Kidney epithelial cell (primary cell): ENCODE measurements at regions not wholly inside any gene's neighbourhood (a gene's known extent, or its start where the extent isn't known, plus 50 kb on each side); places are given as distances from the start of the nearest gene placed in this dataset.

ENCODE experiments used
- DNase-seq: peaks from one replicate; pipeline ENCODE4 v3.0.0-alpha.2; 2010; ENCODE audit warnings: low read depth
- H3K27me3 ChIP-seq: 2 replicates; pipeline ENCODE4 v1.6.0; 2011; ENCODE audit warnings: low read length; ENCODE audit not compliant: control insufficient read depth, insufficient read depth
- H3K36me3 ChIP-seq: 2 replicates; pipeline ENCODE4 v1.5.1; 2011; ENCODE audit warnings: low read length; ENCODE audit not compliant: control insufficient read depth, insufficient read depth
- H3K4me3 ChIP-seq: 2 replicates; pipeline ENCODE4 v1.5.1; 2011; ENCODE audit warnings: low read depth, mild to moderate bottlenecking, control low read depth, low read length
- CTCF ChIP-seq: IDR thresholded peaks from 2 replicates; pipeline ENCODE4 v1.5.1; 2011; ENCODE audit warnings: mild to moderate bottlenecking, moderate library complexity, low read length, control low read depth, inconsistent platforms; ENCODE audit not compliant: insufficient read depth, poor library complexity, severe bottlenecking

DNA sequence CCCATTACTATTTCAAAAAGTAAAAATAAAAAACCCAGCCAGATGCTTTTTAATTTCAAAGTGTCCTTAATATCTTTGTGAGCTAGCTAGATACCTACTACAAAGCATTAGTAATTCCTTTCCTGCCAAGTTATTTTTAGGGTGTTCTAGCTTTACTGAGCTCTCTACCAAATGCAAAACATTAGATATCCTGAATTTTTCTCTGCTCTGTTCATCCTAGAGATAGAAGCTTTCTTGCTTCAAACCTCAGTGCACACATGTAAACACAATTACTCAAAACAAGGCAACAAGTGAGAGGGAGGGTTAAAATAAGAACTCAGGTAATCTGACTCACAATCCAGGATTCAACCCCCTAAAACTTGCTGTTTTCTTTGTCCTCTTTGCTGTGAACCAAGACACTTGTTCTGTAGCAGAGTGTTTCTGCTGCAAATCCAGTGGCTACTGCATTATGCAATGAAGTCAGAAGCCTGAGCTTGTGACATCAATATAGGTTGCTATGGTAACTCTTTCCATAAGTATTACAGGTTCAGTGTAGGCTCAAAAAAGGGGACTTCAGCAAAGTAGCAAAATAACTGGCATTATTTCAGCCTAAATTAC lies 72.6 kb upstream of the STXBP5 start:
- no peak for TF ChIP-seq CTCF

DNA sequence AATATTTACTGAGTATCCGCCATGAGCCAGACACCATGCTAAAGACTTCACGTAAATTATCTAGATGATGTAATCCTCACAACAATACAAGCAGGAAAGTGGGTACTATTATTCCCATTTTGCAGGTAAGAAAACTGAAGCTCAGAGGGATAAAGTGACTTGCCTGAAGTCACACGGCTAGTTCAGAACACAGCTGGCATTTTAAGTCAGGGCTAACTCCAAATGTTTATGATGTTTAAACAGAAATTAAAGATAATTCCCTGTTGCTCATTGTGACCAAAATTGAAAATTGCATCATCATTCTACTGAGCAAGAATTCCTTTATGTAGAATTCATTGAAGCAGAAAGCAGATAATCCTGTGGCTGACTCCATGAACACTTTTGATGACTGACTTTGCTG lies 71.3 kb upstream of the STXBP5 start:
- DNase-seq, result no peak
- no peak for TF ChIP-seq CTCF
- H3K4me3 ChIP-seq, result no peak overlapping the region
- no peaks in the 10 kb centered on the region for H3K27me3 ChIP-seq
- H3K36me3 ChIP-seq, result no peaks in the 10 kb centered on the region

More for the DNA sequence above, 72.6 kb upstream of the STXBP5 start:
- H3K27me3 ChIP-seq, result no peaks in the 10 kb centered on the region
- DNase-seq, result no peak
- H3K36me3 ChIP-seq, result no peaks in the 10 kb centered on the region
- H3K4me3 ChIP-seq, result no peak overlapping the region

DNA sequence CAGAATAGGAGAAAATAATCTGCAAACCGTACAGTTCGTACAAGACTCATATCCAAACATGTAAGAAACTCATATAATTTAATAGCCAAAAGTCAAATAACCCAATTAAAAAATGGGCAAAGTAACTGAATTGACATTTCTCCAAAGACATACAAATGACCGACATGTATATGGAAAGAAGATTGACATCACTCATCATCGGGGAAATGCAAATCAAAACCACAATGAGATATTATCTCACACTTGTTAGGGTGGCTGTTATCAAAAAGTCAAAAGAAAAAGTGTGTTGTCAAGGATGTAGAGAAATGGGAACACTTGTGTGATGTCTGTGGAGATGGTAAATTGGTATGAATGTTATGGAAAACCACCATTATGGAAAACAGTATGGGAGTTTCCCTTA lies 70.5 kb upstream of the STXBP5 start:
- DNase-seq, result no peak
- no peaks in the 10 kb centered on the region for H3K36me3 ChIP-seq
- H3K4me3 ChIP-seq, result no peak overlapping the region
- H3K27me3 ChIP-seq, result no peaks in the 10 kb centered on the region
- TF ChIP-seq CTCF, result no peak

GRCh38 chr6:147135211-147135681 lies 69.0 kb upstream of the STXBP5 start:
- Histone ChIP-seq H3K36me3 (no peaks in the 10 kb centered on the region), H3K4me3 (no peak overlapping the region), H3K27me3 (no peaks in the 10 kb centered on the region)
- no peak for TF ChIP-seq CTCF
- no peak for DNase-seq

DNA sequence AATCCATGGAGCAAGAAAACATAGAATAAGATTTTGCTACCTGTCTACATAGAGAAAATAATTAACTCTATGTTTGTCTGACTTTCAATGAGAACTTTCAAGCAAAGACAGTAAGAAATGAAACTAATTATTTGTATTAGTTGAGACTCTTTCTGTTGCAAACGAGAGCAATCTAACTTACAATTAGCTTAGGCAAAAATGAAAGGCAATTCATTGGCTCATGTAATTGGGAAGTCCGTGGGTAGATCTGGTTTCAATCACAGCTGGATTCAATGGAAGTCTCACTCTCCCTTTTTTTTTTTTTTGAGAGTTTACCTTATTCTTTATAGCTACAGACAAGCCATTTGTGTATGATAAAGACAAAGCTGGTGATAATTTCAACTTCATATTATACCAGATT lies 68.2 kb upstream of the STXBP5 start:
- DNase-seq, result no peak
- H3K4me3 ChIP-seq, result no peak overlapping the region
- no peaks in the 10 kb centered on the region for H3K36me3 ChIP-seq
- TF ChIP-seq CTCF, result no peak
- H3K27me3 ChIP-seq, result no peaks in the 10 kb centered on the region

DNA sequence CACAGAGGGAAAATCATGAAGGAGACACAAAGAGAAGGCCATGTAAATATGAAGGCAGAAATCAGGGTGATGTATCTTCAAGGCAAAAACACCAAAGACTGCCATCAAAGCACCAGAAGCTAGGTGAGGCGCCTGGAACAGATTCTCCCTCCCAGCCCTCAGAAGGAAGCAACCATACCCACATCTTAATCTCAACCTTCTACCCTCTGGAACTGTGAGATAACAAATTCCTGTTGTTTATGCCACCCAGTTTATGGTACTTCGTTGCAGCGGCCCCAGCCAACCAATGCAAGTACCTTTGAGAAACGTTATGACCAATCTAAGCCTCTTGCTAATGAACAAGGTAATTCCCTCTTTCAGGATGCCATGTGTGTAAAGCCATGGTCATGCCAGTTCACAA lies 66.2 kb upstream of the STXBP5 start:
- Histone ChIP-seq H3K27me3 (no peaks in the 10 kb centered on the region), H3K4me3 (no peak overlapping the region), H3K36me3 (no peaks in the 10 kb centered on the region)
- DNase-seq, result no peak
- TF ChIP-seq CTCF, result no peak
